SK-N-MC (cell line): ENCODE measurements at regions not wholly inside any gene's neighbourhood (a gene's known extent, or its start where the extent isn't known, plus 50 kb on each side); places are given as distances from the start of the nearest gene placed in this dataset.

Experiments
- EZH2 ChIP-seq: fragments of 200-600 bp; sonication (generic); IDR thresholded peaks from one replicate; pipeline ENCODE4 v1.6.1; 2017; ENCODE audit warnings: antibody characterized with exemption
- FOXP2 ChIP-seq: optimal IDR thresholded peaks from 2 replicates; pipeline ENCODE3; 2011; ENCODE audit warnings: mild to moderate bottlenecking, moderate library complexity; ENCODE audit not compliant: insufficient read depth; ENCODE audit errors: extremely low read length, control extremely low read depth
- POLR2AphosphoS5 ChIP-seq: IDR thresholded peaks from 2 replicates; pipeline ENCODE4 v1.6.1; 2012; ENCODE audit warnings: mild to moderate bottlenecking, low read depth, low read length, borderline replicate concordance

- TF ChIP-seq POLR2AphosphoS5 (no peak), EZH2 (no peak), FOXP2 (no peak)
Observed at GRCh38 chr14:56040121-56040520, 78.1 kb upstream of the PELI2 start.
